Nephron progenitor cell (in vitro differentiated cells): ENCODE measurements at regions not wholly inside any gene's neighbourhood (a gene's known extent, or its start where the extent isn't known, plus 50 kb on each side); places are given as distances from the start of the nearest gene placed in this dataset.

Experiments
- DNase-seq: peaks from one replicate; pipeline ENCODE4 v3.0.0; 2021
- H3K27ac Mint-ChIP-seq: 2 replicates; pipeline ENCODE4 v1.8.0; 2021; ENCODE audit warnings: mild to moderate bottlenecking, moderate library complexity, mixed read lengths
- H3K27me3 Mint-ChIP-seq: 2 replicates; pipeline ENCODE4 v1.8.0; 2021; ENCODE audit warnings: mild to moderate bottlenecking, low read depth, mixed read lengths; ENCODE audit not compliant: poor library complexity
- H3K36me3 Mint-ChIP-seq: 2 replicates; pipeline ENCODE4 v1.8.0; 2021; ENCODE audit warnings: low read depth, mixed read lengths
- H3K4me1 Mint-ChIP-seq: 2 replicates; pipeline ENCODE4 v1.8.0; 2021; ENCODE audit warnings: mixed read lengths
- H3K4me3 Mint-ChIP-seq: 2 replicates; pipeline ENCODE4 v1.8.0; 2021; ENCODE audit warnings: mild to moderate bottlenecking, moderate library complexity, mixed read lengths
- H3K9me3 Mint-ChIP-seq: 2 replicates; pipeline ENCODE4 v1.8.0; 2021; ENCODE audit warnings: mild to moderate bottlenecking, moderate library complexity, mixed read lengths
- CTCF ChIP-seq: fragments of 200-600 bp; sonication (generic); IDR thresholded peaks from 2 replicates; pipeline ENCODE4 v1.5.0; 2021; ENCODE audit warnings: antibody characterized with exemption

- Mint-ChIP-seq H3K27me3 (no peaks in the 10 kb centered on the region), H3K9me3 (no peaks in the 10 kb centered on the region), H3K4me1 (peaks cover 5% of the 10 kb centered on the region), H3K36me3 (no peaks in the 10 kb centered on the region), H3K4me3 (no peak overlapping the region), H3K27ac (no peak overlapping the region)
- no peak for DNase-seq
- TF ChIP-seq CTCF: no peak
Observed at GRCh38 chr18:41849632-41850031, 105.4 kb upstream of the PIK3C3 start.

- H3K4me1 Mint-ChIP-seq: no peaks in the 10 kb centered on the region
- H3K4me3 Mint-ChIP-seq: no peak overlapping the region
- peaks cover 7% of the 10 kb centered on the region for H3K27me3 Mint-ChIP-seq
- no peaks in the 10 kb centered on the region for H3K9me3 Mint-ChIP-seq
- no peaks in the 10 kb centered on the region for H3K36me3 Mint-ChIP-seq
- DNase-seq: no peak
- H3K27ac Mint-ChIP-seq: no peak overlapping the region
- TF ChIP-seq CTCF: no peak
Observed at GRCh38 chr18:41845563-41845962, 109.5 kb upstream of the PIK3C3 start.

GRCh38 chr18:41842886-41843285 is 112.1 kb upstream of the PIK3C3 start:
- no peaks in the 10 kb centered on the region for H3K4me1 Mint-ChIP-seq
- no peak for TF ChIP-seq CTCF
- no peaks in the 10 kb centered on the region for H3K36me3 Mint-ChIP-seq

GRCh38 chr18:41829647-41830516 is 125.2 kb upstream of the PIK3C3 start:
- peaks cover 3% of the 10 kb centered on the region for H3K27me3 Mint-ChIP-seq

More at GRCh38 chr18:41842886-41843285, 112.1 kb upstream of the PIK3C3 start:
- Mint-ChIP-seq H3K9me3 (no peaks in the 10 kb centered on the region), H3K27ac (no peak overlapping the region), H3K27me3 (peaks cover 7% of the 10 kb centered on the region), H3K4me3 (no peak overlapping the region)
- DNase-seq: no peak

GRCh38 chr18:41828137-41828536 is 126.9 kb upstream of the PIK3C3 start:
- H3K27ac Mint-ChIP-seq: no peak overlapping the region
- no peak for DNase-seq
- peaks cover 7% of the 10 kb centered on the region for H3K4me1 Mint-ChIP-seq
- H3K9me3 Mint-ChIP-seq: no peaks in the 10 kb centered on the region
- peaks cover 3% of the 10 kb centered on the region for H3K27me3 Mint-ChIP-seq
- TF ChIP-seq CTCF: no peak
- H3K4me3 Mint-ChIP-seq: no peak overlapping the region
- no peaks in the 10 kb centered on the region for H3K36me3 Mint-ChIP-seq

More at GRCh38 chr18:41829647-41830516, 125.2 kb upstream of the PIK3C3 start:
- no peak overlapping the region for H3K4me3 Mint-ChIP-seq
- H3K9me3 Mint-ChIP-seq: no peaks in the 10 kb centered on the region
- no peak for TF ChIP-seq CTCF
- H3K36me3 Mint-ChIP-seq: no peaks in the 10 kb centered on the region
- H3K4me1 Mint-ChIP-seq: peaks cover 7% of the 10 kb centered on the region
- H3K27ac Mint-ChIP-seq: no peak overlapping the region
- DNase-seq: no peak

GRCh38 chr18:41820784-41821183 is 134.2 kb upstream of the PIK3C3 start:
- no peak for DNase-seq
- H3K36me3 Mint-ChIP-seq: no peaks in the 10 kb centered on the region
- TF ChIP-seq CTCF: no peak
- no peak overlapping the region for H3K4me3 Mint-ChIP-seq
- H3K27me3 Mint-ChIP-seq: peaks cover 3% of the 10 kb centered on the region
- H3K4me1 Mint-ChIP-seq: peaks cover 21% of the 10 kb centered on the region
- no peaks in the 10 kb centered on the region for H3K9me3 Mint-ChIP-seq
- H3K27ac Mint-ChIP-seq: no peak overlapping the region
